Mucosa of descending colon (tissue), 3 donors: ENCODE measurements at regions not wholly inside any gene's neighbourhood (a gene's known extent, or its start where the extent isn't known, plus 50 kb on each side); places are given as distances from the start of the nearest gene placed in this dataset.

Experiments
- ATAC-seq: fragments of 200-7000 bp; cut with Tn5 transposase; one replicate; pipeline ENCODE4 v1.9.1; 2020; ENCODE audit warnings: mild to moderate bottlenecking, moderate library complexity
- DNase-seq, 3 donors: peaks; one replicate each; pipeline ENCODE4 v3.0.0-alpha.2; 2020
- H3K36me3 ChIP-seq: fragments of 200-600 bp; one replicate; pipeline ENCODE4 v1.8.0; 2021; ENCODE audit warnings: low read depth, mild to moderate bottlenecking
- H3K4me1 ChIP-seq: fragments of 200-600 bp; one replicate; pipeline ENCODE4 v1.8.0; 2021; ENCODE audit warnings: low read depth, mild to moderate bottlenecking
- H3K4me3 ChIP-seq: fragments of 200-600 bp; one replicate; pipeline ENCODE4 v1.8.0; 2021; ENCODE audit warnings: mild to moderate bottlenecking
- H3K9me3 ChIP-seq: fragments of 200-600 bp; one replicate; pipeline ENCODE4 v1.8.0; 2021; ENCODE audit warnings: mild to moderate bottlenecking
- CTCF ChIP-seq: fragments of 200-600 bp; IDR thresholded peaks from one replicate; pipeline ENCODE4 v1.8.0; 2022; ENCODE audit warnings: antibody characterized with exemption, mild to moderate bottlenecking
- intact Hi-C, 2 donors: fragments of 100-400 bp; cut with DNase I in 1 of 2; cut with micrococcal nuclease in 1 of 2; formaldehyde crosslinking; loops; one replicate each; pipeline versions ENCODE4 v1.11.0 to v1.11.1; 2022; cut with DNase I, micrococcal nuclease
- donor health status: DM: no; HTN: no; CAD: no; lungs with moderate emphysema.
- donor health status: DM: no; HTN: no; CAD: no.
- donor health status: DM: no; HTN: yes; CAD: no.

- ATAC-seq = no peak
- no peaks in the 10 kb centered on the region for H3K36me3 ChIP-seq
- H3K4me1 ChIP-seq = no peaks in the 10 kb centered on the region
- TF ChIP-seq CTCF = no peak
- no peak overlapping the region for H3K4me3 ChIP-seq
- H3K9me3 ChIP-seq = no peaks in the 10 kb centered on the region
- no peak for DNase-seq
- intact Hi-C loops = no loop called here
Measured at GRCh38 chr20:58065508-58066361, 162.7 kb downstream of the ANKRD60 start.

GRCh38 chr20:58064411-58065010, 163.9 kb downstream of the ANKRD60 start:
- H3K4me1 ChIP-seq = no peaks in the 10 kb centered on the region
- DNase-seq (no peak), ATAC-seq (no peak)
- intact Hi-C loops = no loop called here
- no peaks in the 10 kb centered on the region for H3K9me3 ChIP-seq
- TF ChIP-seq CTCF = no peak
- H3K4me3 ChIP-seq = no peak overlapping the region
- H3K36me3 ChIP-seq = no peaks in the 10 kb centered on the region

- no peak for DNase-seq
- no peaks in the 10 kb centered on the region for H3K4me1 ChIP-seq
- intact Hi-C loops = no loop called here
Measured at GRCh38 chr20:58059260-58059544, 169.3 kb downstream of the ANKRD60 start.

GRCh38 chr20:58058421-58059259, 169.8 kb downstream of the ANKRD60 start:
- DNase-seq = no peak
- Histone ChIP-seq H3K4me1 (no peaks in the 10 kb centered on the region), H3K4me3 (no peak overlapping the region), H3K9me3 (no peaks in the 10 kb centered on the region), H3K36me3 (no peaks in the 10 kb centered on the region)
- no peak for ATAC-seq
- TF ChIP-seq CTCF = no peak
- intact Hi-C loops = no loop called here

More at GRCh38 chr20:58059260-58059544, 169.3 kb downstream of the ANKRD60 start:
- ATAC-seq = no peak
- Histone ChIP-seq H3K4me3 (no peak overlapping the region), H3K9me3 (no peaks in the 10 kb centered on the region), H3K36me3 (no peaks in the 10 kb centered on the region)
- no peak for TF ChIP-seq CTCF

- ATAC-seq (no peak), DNase-seq (no peak)
- no peaks in the 10 kb centered on the region for H3K4me1 ChIP-seq
- H3K9me3 ChIP-seq = no peaks in the 10 kb centered on the region
- intact Hi-C loops = no loop called here
- H3K4me3 ChIP-seq = no peak overlapping the region
- TF ChIP-seq CTCF = no peak
- no peaks in the 10 kb centered on the region for H3K36me3 ChIP-seq
Measured at GRCh38 chr20:58056921-58057686, 171.3 kb downstream of the ANKRD60 start.
